ENCODE measurements at regions not wholly inside any gene's neighbourhood (a gene's known extent, or its start where the extent isn't known, plus 50 kb on each side); places are given as distances from the start of the nearest gene placed in this dataset.

DNA sequence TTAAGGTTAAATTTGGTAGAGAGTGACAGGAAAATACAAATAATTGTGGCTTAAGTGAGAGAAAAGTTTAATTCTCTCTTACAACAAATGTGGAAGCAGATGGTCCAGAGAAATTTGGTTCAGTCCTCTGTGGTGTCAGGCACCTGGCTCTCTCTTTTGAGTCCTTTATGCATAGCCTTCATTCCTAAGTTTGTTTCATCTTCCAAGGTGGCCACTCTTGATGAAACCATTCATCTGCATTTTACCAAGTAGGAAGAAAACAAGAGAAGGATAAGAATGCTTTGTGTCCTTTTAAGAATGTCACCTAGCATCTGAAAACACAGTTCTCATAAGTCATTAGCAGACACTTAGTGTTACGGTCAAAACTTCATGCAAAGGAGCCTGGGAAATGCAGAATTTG is 442.5 kb downstream of the CCER1 start:
- H3K4me3 ChIP-seq (ENCODE audit: insufficient read depth, low read length, poor library complexity, severe bottlenecking): no peak overlapping the region
- no peaks in the 10 kb centered on the region for H3K9me3 ChIP-seq (ENCODE audit: insufficient read depth, low read length)
- no peaks in the 10 kb centered on the region for H3K27me3 ChIP-seq (ENCODE audit: low read length)
- no peak overlapping the region for H2AFZ ChIP-seq (ENCODE audit: low read depth, low read length, severe bottlenecking)
- no peaks in the 10 kb centered on the region for H3K79me2 ChIP-seq (ENCODE audit: insufficient read depth, low read length)
- no peak overlapping the region for H3K9ac ChIP-seq (ENCODE audit: low read length)
- TF ChIP-seq EZH2phosphoT487 (conservative IDR thresholded peaks at IDR 0.05; ENCODE audit: low read length): no peak
- TF ChIP-seq, protein P1, sequence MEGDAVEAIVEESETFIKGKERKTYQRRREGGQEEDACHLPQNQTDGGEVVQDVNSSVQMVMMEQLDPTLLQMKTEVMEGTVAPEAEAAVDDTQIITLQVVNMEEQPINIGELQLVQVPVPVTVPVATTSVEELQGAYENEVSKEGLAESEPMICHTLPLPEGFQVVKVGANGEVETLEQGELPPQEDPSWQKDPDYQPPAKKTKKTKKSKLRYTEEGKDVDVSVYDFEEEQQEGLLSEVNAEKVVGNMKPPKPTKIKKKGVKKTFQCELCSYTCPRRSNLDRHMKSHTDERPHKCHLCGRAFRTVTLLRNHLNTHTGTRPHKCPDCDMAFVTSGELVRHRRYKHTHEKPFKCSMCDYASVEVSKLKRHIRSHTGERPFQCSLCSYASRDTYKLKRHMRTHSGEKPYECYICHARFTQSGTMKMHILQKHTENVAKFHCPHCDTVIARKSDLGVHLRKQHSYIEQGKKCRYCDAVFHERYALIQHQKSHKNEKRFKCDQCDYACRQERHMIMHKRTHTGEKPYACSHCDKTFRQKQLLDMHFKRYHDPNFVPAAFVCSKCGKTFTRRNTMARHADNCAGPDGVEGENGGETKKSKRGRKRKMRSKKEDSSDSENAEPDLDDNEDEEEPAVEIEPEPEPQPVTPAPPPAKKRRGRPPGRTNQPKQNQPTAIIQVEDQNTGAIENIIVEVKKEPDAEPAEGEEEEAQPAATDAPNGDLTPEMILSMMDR (IDR thresholded peaks at IDR 0.05; ENCODE audit: insufficient read depth, low read length, poor library complexity, severe bottlenecking): no peak
- H3K9me2 ChIP-seq (replicated peaks; ENCODE audit: insufficient read depth, low read length): no peaks in the 10 kb centered on the region
- no peaks in the 10 kb centered on the region for H3K36me3 ChIP-seq (ENCODE audit: low read length)
- H3F3A ChIP-seq (ENCODE audit: insufficient read depth): no peaks in the 10 kb centered on the region
- H3K4me2 ChIP-seq (ENCODE audit: low read depth, low read length, poor library complexity, severe bottlenecking): no peak overlapping the region
- H4K20me1 ChIP-seq (ENCODE audit: low read depth, low read length): no peaks in the 10 kb centered on the region
- H3K27ac ChIP-seq (ENCODE audit: low read depth, low read length): no peak overlapping the region

DNA sequence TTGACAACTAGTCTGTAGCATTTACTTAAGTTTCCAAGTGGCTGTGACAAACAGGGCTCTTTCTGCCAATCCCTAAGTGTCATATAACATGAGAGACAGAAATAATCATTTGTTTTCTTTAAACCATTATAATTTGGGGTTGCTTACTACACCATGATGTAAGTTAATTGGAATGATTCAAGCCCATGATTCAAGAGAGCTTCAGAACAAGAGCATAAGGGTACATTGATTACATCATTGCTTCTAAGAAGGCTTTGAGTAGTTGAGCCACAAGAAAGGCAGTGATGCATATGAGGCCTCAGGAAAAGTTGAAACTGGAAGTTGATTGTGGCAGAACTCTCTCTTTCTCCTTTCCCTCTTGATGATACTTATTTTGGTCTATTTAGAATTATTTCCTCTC is 444.0 kb downstream of the CCER1 start:
- no peak overlapping the region for H3K27ac ChIP-seq (ENCODE audit: low read depth, low read length)
- no peaks in the 10 kb centered on the region for H3F3A ChIP-seq (ENCODE audit: insufficient read depth)
- no peak overlapping the region for H3K4me3 ChIP-seq (ENCODE audit: insufficient read depth, low read length, poor library complexity, severe bottlenecking)
- TF ChIP-seq, protein P1 (IDR thresholded peaks at IDR 0.05; ENCODE audit: insufficient read depth, low read length, poor library complexity, severe bottlenecking): no peak
- TF ChIP-seq EZH2phosphoT487 (conservative IDR thresholded peaks at IDR 0.05; ENCODE audit: low read length): no peak
- H3K9me3 ChIP-seq (ENCODE audit: insufficient read depth, low read length): no peaks in the 10 kb centered on the region
- no peaks in the 10 kb centered on the region for H3K9me2 ChIP-seq (replicated peaks; ENCODE audit: insufficient read depth, low read length)
- no peak overlapping the region for H2AFZ ChIP-seq (ENCODE audit: low read depth, low read length, severe bottlenecking)
- no peak overlapping the region for H3K4me2 ChIP-seq (ENCODE audit: low read depth, low read length, poor library complexity, severe bottlenecking)
- H3K27me3 ChIP-seq (ENCODE audit: low read length): no peaks in the 10 kb centered on the region
- H3K9ac ChIP-seq (ENCODE audit: low read length): no peak overlapping the region
- no peaks in the 10 kb centered on the region for H3K36me3 ChIP-seq (ENCODE audit: low read length)
- no peaks in the 10 kb centered on the region for H4K20me1 ChIP-seq (ENCODE audit: low read depth, low read length)
- no peaks in the 10 kb centered on the region for H3K79me2 ChIP-seq (ENCODE audit: insufficient read depth, low read length)

DNA sequence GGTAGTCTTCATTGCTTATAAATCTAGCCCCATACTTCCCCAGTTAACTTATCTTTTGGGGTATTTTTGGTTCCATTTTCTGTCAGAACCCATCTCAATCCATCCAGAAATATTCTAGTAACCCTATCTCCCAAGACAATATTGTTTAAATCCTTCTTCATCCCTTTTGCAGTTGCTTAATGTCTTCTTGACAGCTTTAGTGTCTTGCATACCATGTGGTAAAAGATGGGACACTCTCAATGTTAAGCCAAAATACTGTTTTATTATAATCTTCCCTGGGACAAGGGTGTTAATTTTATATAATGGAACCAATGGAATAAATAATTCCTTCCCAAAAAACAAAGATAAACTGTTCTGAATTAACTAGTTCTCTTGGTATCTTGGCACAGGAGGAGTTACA is 450.2 kb downstream of the CCER1 start:
- Histone ChIP-seq H3K36me3 (ENCODE audit: low read length) (no peaks in the 10 kb centered on the region), H3K4me2 (ENCODE audit: low read depth, low read length, poor library complexity, severe bottlenecking) (no peak overlapping the region), H3K9ac (ENCODE audit: low read length) (no peak overlapping the region), H2AFZ (ENCODE audit: low read depth, low read length, severe bottlenecking) (no peak overlapping the region), H3K79me2 (ENCODE audit: insufficient read depth, low read length) (no peaks in the 10 kb centered on the region), H4K20me1 (ENCODE audit: low read depth, low read length) (no peaks in the 10 kb centered on the region), H3K4me3 (ENCODE audit: insufficient read depth, low read length, poor library complexity, severe bottlenecking) (no peak overlapping the region), H3F3A (ENCODE audit: insufficient read depth) (no peaks in the 10 kb centered on the region), H3K27ac (ENCODE audit: low read depth, low read length) (no peak overlapping the region), H3K9me3 (ENCODE audit: insufficient read depth, low read length) (no peaks in the 10 kb centered on the region), H3K27me3 (ENCODE audit: low read length) (no peaks in the 10 kb centered on the region), H3K9me2 (replicated peaks; ENCODE audit: insufficient read depth, low read length) (no peaks in the 10 kb centered on the region)
- no peak for TF ChIP-seq EZH2phosphoT487 (conservative IDR thresholded peaks at IDR 0.05; ENCODE audit: low read length)
- TF ChIP-seq, protein P1 (IDR thresholded peaks at IDR 0.05; ENCODE audit: insufficient read depth, low read length, poor library complexity, severe bottlenecking): no peak
